ENCODE measurements at regions not wholly inside any gene's neighbourhood (a gene's known extent, or its start where the extent isn't known, plus 50 kb on each side); places are given as distances from the start of the nearest gene placed in this dataset.

DNA sequence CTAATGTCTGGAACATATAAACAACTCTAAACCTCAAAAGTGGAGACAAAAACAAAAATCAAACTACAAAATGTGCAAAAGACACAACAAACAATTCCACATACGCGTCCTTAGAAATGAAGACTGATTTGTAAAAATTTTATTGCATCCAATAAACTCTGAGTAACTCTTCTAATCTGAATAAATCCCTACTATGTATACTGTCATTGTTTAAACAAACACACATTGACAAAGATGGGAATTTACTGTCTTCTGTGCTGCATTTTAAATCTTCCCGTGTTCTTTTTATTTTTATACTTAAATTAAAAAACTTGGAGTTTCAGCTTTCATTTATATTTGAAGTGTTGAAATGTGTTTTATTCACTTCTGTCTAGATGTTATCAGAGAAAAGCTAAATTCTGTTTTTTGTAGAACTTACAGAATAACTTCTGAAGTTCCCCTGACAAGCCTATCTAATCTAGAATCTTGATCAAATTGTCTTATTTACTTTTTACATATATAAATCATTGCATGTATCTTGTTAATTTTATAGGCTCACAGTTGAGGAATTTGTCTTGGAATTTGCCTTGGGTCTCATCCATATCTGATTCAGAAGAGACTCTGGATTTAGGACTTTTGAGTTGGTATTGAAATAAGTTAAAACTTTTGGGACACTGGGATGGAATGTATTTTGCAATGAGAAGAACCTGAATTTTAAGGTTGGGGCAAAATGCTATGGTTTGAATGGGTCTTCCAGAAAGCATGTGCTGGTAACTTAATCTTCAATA is 2064.4 kb upstream of the C9orf72 start:
- WGBS, 2 donors = 75 to 81% methylated on average over 3 of the region's 3 CpGs
- DNase-seq (no peak), ATAC-seq (no peak)
- Histone ChIP-seq H3K4me1 (no peaks in the 10 kb centered on the region), H3K4me3 (no peak overlapping the region), H3K27me3 (no peaks in the 10 kb centered on the region), H3K9me3 (no peaks in the 10 kb centered on the region), H3K36me3 (no peaks in the 10 kb centered on the region), H3K27ac (no peak overlapping the region)
- TF ChIP-seq, protein P1, sequence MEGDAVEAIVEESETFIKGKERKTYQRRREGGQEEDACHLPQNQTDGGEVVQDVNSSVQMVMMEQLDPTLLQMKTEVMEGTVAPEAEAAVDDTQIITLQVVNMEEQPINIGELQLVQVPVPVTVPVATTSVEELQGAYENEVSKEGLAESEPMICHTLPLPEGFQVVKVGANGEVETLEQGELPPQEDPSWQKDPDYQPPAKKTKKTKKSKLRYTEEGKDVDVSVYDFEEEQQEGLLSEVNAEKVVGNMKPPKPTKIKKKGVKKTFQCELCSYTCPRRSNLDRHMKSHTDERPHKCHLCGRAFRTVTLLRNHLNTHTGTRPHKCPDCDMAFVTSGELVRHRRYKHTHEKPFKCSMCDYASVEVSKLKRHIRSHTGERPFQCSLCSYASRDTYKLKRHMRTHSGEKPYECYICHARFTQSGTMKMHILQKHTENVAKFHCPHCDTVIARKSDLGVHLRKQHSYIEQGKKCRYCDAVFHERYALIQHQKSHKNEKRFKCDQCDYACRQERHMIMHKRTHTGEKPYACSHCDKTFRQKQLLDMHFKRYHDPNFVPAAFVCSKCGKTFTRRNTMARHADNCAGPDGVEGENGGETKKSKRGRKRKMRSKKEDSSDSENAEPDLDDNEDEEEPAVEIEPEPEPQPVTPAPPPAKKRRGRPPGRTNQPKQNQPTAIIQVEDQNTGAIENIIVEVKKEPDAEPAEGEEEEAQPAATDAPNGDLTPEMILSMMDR (IDR thresholded peaks at IDR 0.05) = no peak
- intact Hi-C loops (cut with DNase I) = no loop called here

DNA sequence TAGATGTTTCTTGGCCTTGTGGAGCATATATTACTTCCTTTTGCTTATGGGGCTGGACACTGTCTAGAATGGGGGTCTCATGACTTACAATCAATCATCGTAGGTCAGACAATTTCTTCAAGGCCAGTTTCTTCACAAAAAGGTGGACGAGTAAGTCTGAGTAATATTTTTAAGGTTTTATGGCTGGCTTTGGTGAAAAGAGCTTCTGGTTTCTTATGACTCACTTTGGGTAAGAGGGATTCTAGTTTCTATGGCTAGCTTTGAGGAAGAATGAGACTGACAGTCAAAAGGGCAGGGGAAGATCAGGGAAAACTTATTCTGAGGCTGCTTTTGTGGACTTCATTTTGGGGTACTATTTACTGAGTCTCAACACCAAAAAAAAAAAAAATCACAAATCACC is 2067.2 kb upstream of the C9orf72 start:
- Histone ChIP-seq H3K27ac (no peak overlapping the region), H3K9me3 (no peaks in the 10 kb centered on the region), H3K36me3 (no peaks in the 10 kb centered on the region), H3K27me3 (no peaks in the 10 kb centered on the region), H3K4me1 (no peaks in the 10 kb centered on the region), H3K4me3 (no peak overlapping the region)
- ATAC-seq = no peak
- WGBS, 2 donors = 59 to 65% methylated on average over 2 of the region's 2 CpGs
- no peak for DNase-seq
- intact Hi-C loops (cut with DNase I) = no loop called here
- TF ChIP-seq, protein P1 (IDR thresholded peaks at IDR 0.05) = no peak

DNA sequence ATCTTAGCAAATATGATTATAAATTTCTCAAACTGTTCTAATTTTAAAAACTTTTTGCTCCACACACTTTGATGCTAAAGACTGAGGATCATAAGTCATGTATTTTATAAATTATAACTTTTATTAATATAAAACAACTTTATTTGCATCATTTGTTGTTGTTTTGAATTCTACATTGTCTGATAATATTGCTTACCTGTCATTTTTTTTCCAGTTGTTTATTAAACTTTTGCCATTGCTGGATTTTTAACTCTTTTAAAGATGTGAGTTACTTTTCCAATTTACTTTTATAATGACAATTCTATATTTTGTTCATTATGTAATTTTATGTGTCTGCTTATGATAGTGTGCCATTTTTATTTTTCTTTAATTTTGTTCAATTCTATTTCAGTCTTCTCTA is 2071.2 kb upstream of the C9orf72 start:
- Histone ChIP-seq H3K27ac (no peak overlapping the region), H3K27me3 (no peaks in the 10 kb centered on the region), H3K36me3 (no peaks in the 10 kb centered on the region), H3K9me3 (no peaks in the 10 kb centered on the region), H3K4me3 (no peak overlapping the region), H3K4me1 (no peaks in the 10 kb centered on the region)
- no peak for DNase-seq
- ATAC-seq = no peak
- TF ChIP-seq, protein P1 (IDR thresholded peaks at IDR 0.05) = no peak
- intact Hi-C loops (cut with DNase I) = no loop called here

DNA sequence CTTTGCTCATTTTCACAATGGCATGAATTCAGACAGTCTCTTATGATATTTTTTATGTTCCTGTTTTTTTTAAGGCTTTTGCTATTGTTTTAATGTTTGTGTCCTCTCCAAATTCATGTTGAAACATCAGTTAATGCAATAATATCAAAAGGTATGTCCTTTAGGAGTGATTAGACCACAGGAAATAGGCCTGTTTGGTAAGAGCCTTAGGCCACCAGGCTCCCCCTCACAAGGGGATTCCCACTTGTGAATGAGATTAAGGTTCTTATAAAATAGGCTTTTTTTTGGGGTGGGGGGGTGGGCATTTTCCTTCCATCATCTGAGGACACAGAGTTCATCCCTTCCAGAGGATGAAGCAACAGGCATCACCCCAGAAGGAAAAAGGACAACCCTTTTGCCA is 2074.2 kb upstream of the C9orf72 start:
- intact Hi-C loops (cut with DNase I) = no loop called here
- DNase-seq (no peak), ATAC-seq (no peak)
- TF ChIP-seq, protein P1 (IDR thresholded peaks at IDR 0.05) = no peak
- Histone ChIP-seq H3K36me3 (no peaks in the 10 kb centered on the region), H3K4me3 (no peak overlapping the region), H3K9me3 (peaks cover 0 to 6% (median 0%) of the 10 kb centered on the region in 11 donors), H3K27ac (no peak overlapping the region), H3K27me3 (no peaks in the 10 kb centered on the region), H3K4me1 (no peaks in the 10 kb centered on the region)
